HEK293 (cell line): ENCODE measurements at regions not wholly inside any gene's neighbourhood (a gene's known extent, or its start where the extent isn't known, plus 50 kb on each side); places are given as distances from the start of the nearest gene placed in this dataset.

Experiments
- CTCF ChIA-PET: fragments of 350-600 bp; formaldehyde crosslinking; extraction: SDS; loops from one replicate; lab custom pipeline; 2021; ENCODE audit warnings: antibody characterized with exemption; lab: Yijun Ruan, JAX
- POLR2A ChIA-PET: fragments of 300-600 bp; formaldehyde crosslinking; extraction: SDS; loops from one replicate; lab custom pipeline; 2020; ENCODE audit warnings: antibody characterized with exemption, inconsistent platforms; lab: Yijun Ruan, JAX
- H3K27ac ChIP-seq: fragments of 200-500 bp; sonication (Bioruptor generic); 2 replicates; pipeline ENCODE4 v1.5.1; 2014; ENCODE audit warnings: low read depth, low read length, control low read depth, inconsistent platforms; ENCODE audit errors: extremely low read depth
- H3K36me3 ChIP-seq, 2 experiments: fragments of 200-500 bp in 1 of 2; sonication (Bioruptor generic) in 1 of 2; 1 replicate in 1 of 2; 2 replicates in 1 of 2; pipeline ENCODE4 v1.5.1; 2014 to 2017; ENCODE audit warnings: inconsistent platforms in 2 of 2, low read length in 2 of 2; ENCODE audit not compliant: control insufficient read depth in 2 of 2, insufficient read depth in 1 of 2
- H3K4me1 ChIP-seq: fragments of 200-500 bp; sonication (Bioruptor generic); 2 replicates; pipeline ENCODE4 v1.5.1; 2014; ENCODE audit warnings: mild to moderate bottlenecking, low read length, inconsistent platforms; ENCODE audit not compliant: control insufficient read depth, insufficient read depth
- H3K4me3 ChIP-seq: 2 replicates; pipeline ENCODE4 v1.5.1; 2011; ENCODE audit warnings: low read depth, mild to moderate bottlenecking, control low read depth, low read length, moderate library complexity
- H3K9me3 ChIP-seq: fragments of 200-500 bp; sonication (Bioruptor generic); 2 replicates; pipeline ENCODE4 v1.5.1; 2014; ENCODE audit warnings: low read depth, low read length, inconsistent platforms; ENCODE audit not compliant: control insufficient read depth, insufficient read depth
- BCL11B ChIP-seq: fragments of 450-650 bp; formaldehyde crosslinking; IDR thresholded peaks from 2 replicates; pipeline ENCODE4 v1.5.1; 2016; ENCODE audit warnings: low read depth, missing biosample characterization, missing genetic modification characterization
- KLF10 ChIP-seq: fragments of 450-650 bp; IDR thresholded peaks from 2 replicates; pipeline ENCODE4 v1.5.1; 2018; ENCODE audit warnings: missing biosample characterization, mild to moderate bottlenecking, missing genetic modification characterization
- SETDB1 ChIP-seq: IDR thresholded peaks from one replicate; pipeline ENCODE4 v1.6.1; 2017; ENCODE audit warnings: mild to moderate bottlenecking, low read length, moderate library complexity, mixed read lengths; ENCODE audit not compliant: insufficient read length
- TRIM28 ChIP-seq: IDR thresholded peaks from 2 replicates; pipeline ENCODE4 v1.6.1; 2011; ENCODE audit warnings: low read length, control low read depth, borderline replicate concordance
- ZBTB10 ChIP-seq: fragments of 450-650 bp; formaldehyde crosslinking; IDR thresholded peaks from 2 replicates; pipeline ENCODE4 v1.5.1; 2016; ENCODE audit warnings: missing biosample characterization, missing genetic modification characterization
- ZBTB17 ChIP-seq: fragments of 450-650 bp; formaldehyde crosslinking; IDR thresholded peaks from 2 replicates; pipeline ENCODE4 v1.5.1; 2016; ENCODE audit warnings: missing biosample characterization, missing genetic modification characterization
- ZNF19 ChIP-seq: fragments of 450-650 bp; formaldehyde crosslinking; IDR thresholded peaks from 2 replicates; pipeline ENCODE4; 2016; ENCODE audit warnings: missing biosample characterization, missing genetic modification characterization, low read depth
- ZNF280C ChIP-seq: fragments of 450-650 bp; formaldehyde crosslinking; IDR thresholded peaks from 2 replicates; pipeline ENCODE4 v1.5.1; 2016; ENCODE audit warnings: missing biosample characterization, missing genetic modification characterization
- ZNF311 ChIP-seq: fragments of 450-650 bp; formaldehyde crosslinking; IDR thresholded peaks from 2 replicates; pipeline ENCODE4 v1.5.1; 2017; ENCODE audit warnings: missing biosample characterization, missing genetic modification characterization, borderline replicate concordance
- ZNF324 ChIP-seq: fragments of 450-650 bp; formaldehyde crosslinking; IDR thresholded peaks from 2 replicates; pipeline ENCODE4 v1.5.1; 2016; ENCODE audit warnings: missing biosample characterization, missing genetic modification characterization
- ZNF529 ChIP-seq: fragments of 450-650 bp; formaldehyde crosslinking; IDR thresholded peaks from 2 replicates; pipeline ENCODE4 v1.5.1; 2017; ENCODE audit warnings: missing genetic modification characterization, missing biosample characterization; ENCODE audit not compliant: insufficient replicate concordance
- ZNF639 ChIP-seq: fragments of 450-650 bp; formaldehyde crosslinking; IDR thresholded peaks from 2 replicates; pipeline ENCODE4 v1.5.1; 2016; ENCODE audit warnings: missing biosample characterization, missing genetic modification characterization
- ZNF664 ChIP-seq: fragments of 450-650 bp; formaldehyde crosslinking; IDR thresholded peaks from 2 replicates; pipeline ENCODE4 v1.5.1; 2016; ENCODE audit warnings: missing biosample characterization, missing genetic modification characterization
- TF ChIP-seq, protein P1 (sequence below): fragments of 450-650 bp; IDR thresholded peaks from 2 replicates; pipeline ENCODE4 v1.5.1; 2018; ENCODE audit warnings: missing biosample characterization, mild to moderate bottlenecking, missing genetic modification characterization
- TF ChIP-seq, protein P2 (sequence below): fragments of 450-650 bp; formaldehyde crosslinking; IDR thresholded peaks from 2 replicates; pipeline ENCODE4 v1.5.1; 2016; ENCODE audit warnings: missing biosample characterization, missing genetic modification characterization

- TF ChIP-seq ZNF19 (tag by site-specific recombination) (no peak), ZNF664 (tag by site-specific recombination) (peak; percentile 25; the same call in 1 of the 2 replicates), ZNF311 (tag by site-specific recombination) (no peak), ZNF280C (tag by site-specific recombination) (no peak), KLF10 (tag by site-specific recombination) (no peak), TRIM28 (peak; percentile 51; the same call in 1 of the 2 replicates), ZBTB10 (tag by site-specific recombination) (no peak), BCL11B (tag by site-specific recombination) (no peak)
- TF ChIP-seq, protein P1, sequence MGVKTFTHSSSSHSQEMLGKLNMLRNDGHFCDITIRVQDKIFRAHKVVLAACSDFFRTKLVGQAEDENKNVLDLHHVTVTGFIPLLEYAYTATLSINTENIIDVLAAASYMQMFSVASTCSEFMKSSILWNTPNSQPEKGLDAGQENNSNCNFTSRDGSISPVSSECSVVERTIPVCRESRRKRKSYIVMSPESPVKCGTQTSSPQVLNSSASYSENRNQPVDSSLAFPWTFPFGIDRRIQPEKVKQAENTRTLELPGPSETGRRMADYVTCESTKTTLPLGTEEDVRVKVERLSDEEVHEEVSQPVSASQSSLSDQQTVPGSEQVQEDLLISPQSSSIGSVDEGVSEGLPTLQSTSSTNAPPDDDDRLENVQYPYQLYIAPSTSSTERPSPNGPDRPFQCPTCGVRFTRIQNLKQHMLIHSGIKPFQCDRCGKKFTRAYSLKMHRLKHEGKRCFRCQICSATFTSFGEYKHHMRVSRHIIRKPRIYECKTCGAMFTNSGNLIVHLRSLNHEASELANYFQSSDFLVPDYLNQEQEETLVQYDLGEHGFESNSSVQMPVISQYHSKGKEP, result no peak
- TF ChIP-seq, protein P2, sequence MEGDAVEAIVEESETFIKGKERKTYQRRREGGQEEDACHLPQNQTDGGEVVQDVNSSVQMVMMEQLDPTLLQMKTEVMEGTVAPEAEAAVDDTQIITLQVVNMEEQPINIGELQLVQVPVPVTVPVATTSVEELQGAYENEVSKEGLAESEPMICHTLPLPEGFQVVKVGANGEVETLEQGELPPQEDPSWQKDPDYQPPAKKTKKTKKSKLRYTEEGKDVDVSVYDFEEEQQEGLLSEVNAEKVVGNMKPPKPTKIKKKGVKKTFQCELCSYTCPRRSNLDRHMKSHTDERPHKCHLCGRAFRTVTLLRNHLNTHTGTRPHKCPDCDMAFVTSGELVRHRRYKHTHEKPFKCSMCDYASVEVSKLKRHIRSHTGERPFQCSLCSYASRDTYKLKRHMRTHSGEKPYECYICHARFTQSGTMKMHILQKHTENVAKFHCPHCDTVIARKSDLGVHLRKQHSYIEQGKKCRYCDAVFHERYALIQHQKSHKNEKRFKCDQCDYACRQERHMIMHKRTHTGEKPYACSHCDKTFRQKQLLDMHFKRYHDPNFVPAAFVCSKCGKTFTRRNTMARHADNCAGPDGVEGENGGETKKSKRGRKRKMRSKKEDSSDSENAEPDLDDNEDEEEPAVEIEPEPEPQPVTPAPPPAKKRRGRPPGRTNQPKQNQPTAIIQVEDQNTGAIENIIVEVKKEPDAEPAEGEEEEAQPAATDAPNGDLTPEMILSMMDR (tag by site-specific recombination), result no peak
These were observed 154.1 kb downstream of the CD24 start (continued) for GRCh38 chr6:106820412-106820852.

DNA sequence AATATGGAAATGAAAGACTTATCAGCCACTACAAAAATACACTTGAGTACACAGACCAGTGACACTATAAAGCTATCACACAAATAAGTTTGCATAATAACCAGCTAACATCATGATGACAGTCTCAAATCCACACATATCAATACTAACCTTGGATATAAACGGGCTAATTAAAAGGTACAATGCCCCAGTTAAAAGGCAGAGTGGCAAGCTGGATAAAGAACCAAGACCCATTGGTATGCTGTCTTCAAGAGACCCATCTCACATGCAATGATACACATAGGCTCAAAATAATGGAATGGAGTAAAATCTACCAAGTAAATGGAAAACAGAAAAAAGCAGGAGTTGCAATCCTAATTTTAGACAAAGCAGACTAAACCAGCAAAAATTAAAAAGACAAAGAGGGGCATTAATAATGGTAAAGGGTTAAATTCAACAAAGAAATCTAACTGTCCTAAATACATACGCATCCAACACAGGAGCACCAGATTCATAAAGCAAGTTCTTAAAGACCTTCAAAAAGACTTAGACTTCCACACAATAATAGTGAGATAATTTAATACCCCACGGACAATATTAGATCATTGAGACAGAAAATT is 163.3 kb downstream of the CD24 start:
- Histone ChIP-seq H3K4me3 (no peak overlapping the region), H3K4me1 (no peaks in the 10 kb centered on the region), H3K9me3 (no peaks in the 10 kb centered on the region), H3K36me3 (no peaks in the 10 kb centered on the region), H3K27ac (no peak overlapping the region)
- ChIA-PET CTCF (interaction anchor here (0.6 kb wide), 1 partner anchor 501 kb away, joined by 3 read pairs; no protein-coding TSS in a partner anchor), POLR2A (no interaction called here)
- no peak for TF ChIP-seq ZBTB17
- peak; percentile 97 for TF ChIP-seq ZNF529 (tag by site-specific recombination)
- peak; percentile 98 for TF ChIP-seq TRIM28
- peak; percentile 100 for TF ChIP-seq SETDB1
- no peak for TF ChIP-seq KLF10 (tag by site-specific recombination)
- TF ChIP-seq ZNF639, result no peak
- no peak for TF ChIP-seq ZNF324
